PFSK-1 (cell line): ENCODE measurements at regions not wholly inside any gene's neighbourhood (a gene's known extent, or its start where the extent isn't known, plus 50 kb on each side); places are given as distances from the start of the nearest gene placed in this dataset.

Experiments
- FOXP2 ChIP-seq: optimal IDR thresholded peaks from 2 replicates; pipeline ENCODE3; 2011; ENCODE audit warnings: borderline replicate concordance, control low read depth, inconsistent platforms; ENCODE audit not compliant: insufficient read depth; ENCODE audit errors: extremely low read length, extremely low read depth
- POLR2AphosphoS5 ChIP-seq: IDR thresholded peaks from 2 replicates; pipeline ENCODE4 v1.6.1; 2012; ENCODE audit warnings: low read depth, mild to moderate bottlenecking, control low read depth, low read length, moderate library complexity
- REST ChIP-seq, 2 experiments: IDR thresholded peaks; 2 replicates each; pipeline versions ENCODE4 v1.6.1 to v1.8.0; 2011 to 2012; ENCODE audit warnings: low read depth in 2 of 2, low read length in 2 of 2, control low read depth in 1 of 2, inconsistent platforms in 1 of 2, mild to moderate bottlenecking in 1 of 2, moderate library complexity in 1 of 2; ENCODE audit not compliant: insufficient read depth in 1 of 2
- SIN3A ChIP-seq: IDR thresholded peaks from 2 replicates; pipeline ENCODE4 v1.6.1; 2012; ENCODE audit warnings: mild to moderate bottlenecking, low read length, moderate library complexity, borderline replicate concordance; ENCODE audit not compliant: insufficient read depth
- TAF1 ChIP-seq: IDR thresholded peaks from 2 replicates; pipeline ENCODE4 v1.6.1; 2012; ENCODE audit warnings: low read length, control low read depth, borderline replicate concordance; ENCODE audit not compliant: insufficient read depth

GRCh38 chr6:104407957-104408356, 451.8 kb downstream of the HACE1 start:
- TF ChIP-seq SIN3A (no peak), REST (IDR thresholded peaks at IDR 0.05; ENCODE audit: insufficient read depth in 1 of 2, low read depth in 2 of 2, low read length in 2 of 2) (no peak), POLR2AphosphoS5 (no peak), TAF1 (no peak), FOXP2 (no peak)
